CD4-positive, alpha-beta T cell (primary cell): ENCODE measurements at regions not wholly inside any gene's neighbourhood (a gene's known extent, or its start where the extent isn't known, plus 50 kb on each side); places are given as distances from the start of the nearest gene placed in this dataset.

Source experiments
- ATAC-seq: fragments of 200-7000 bp; cut with Tn5 transposase; one replicate; pipeline ENCODE4 v1.10.0; 2022; ENCODE audit warnings: mild to moderate bottlenecking; ENCODE audit not compliant: poor library complexity
- CTCF ChIA-PET: fragments of 350-600 bp; sonication (Branson Sonifier 250); formaldehyde crosslinking; loops from one replicate; lab custom pipeline; 2021; ENCODE audit warnings: antibody characterized with exemption, inconsistent platforms; lab: Charles Lee
- POLR2A ChIA-PET: fragments of 350-600 bp; sonication (Branson Sonifier 250); formaldehyde crosslinking; loops from one replicate; lab custom pipeline; 2021; ENCODE audit warnings: antibody characterized with exemption, inconsistent platforms; lab: Charles Lee
- DNase-seq, 14 experiments: peaks; one replicate each; pipeline ENCODE4 v3.0.0-alpha.2; 2013 to 2020; ENCODE audit warnings: mixed read lengths in 2 of 14
- H3K27ac ChIP-seq, 2 donors: one replicate each; pipeline versions ENCODE4 v1.5.1 to v1.7.0; 2013; ENCODE audit warnings: low read length in 2 of 2, low read depth in 1 of 2, mild to moderate bottlenecking in 1 of 2
- H3K27me3 ChIP-seq, 2 experiments: 1 replicate in 1 of 2; 2 replicates in 1 of 2; pipeline versions ENCODE4 v1.6.1 to v1.7.0; 2013; ENCODE audit warnings: low read length in 2 of 2, control low read depth in 1 of 2, mild to moderate bottlenecking in 1 of 2, moderate library complexity in 1 of 2; ENCODE audit not compliant: insufficient read depth in 2 of 2, control insufficient read depth in 1 of 2
- H3K36me3 ChIP-seq: one replicate; pipeline ENCODE4 v1.6.1; 2013; ENCODE audit warnings: low read length, control low read depth; ENCODE audit not compliant: insufficient read depth
- H3K4me1 ChIP-seq: one replicate; pipeline ENCODE4 v1.6.1; 2013; ENCODE audit warnings: low read length, control low read depth; ENCODE audit not compliant: insufficient read depth
- H3K4me3 ChIP-seq: one replicate; pipeline ENCODE4 v1.5.1; 2013; ENCODE audit warnings: mild to moderate bottlenecking, low read length, moderate library complexity
- H3K9me3 ChIP-seq, 2 experiments: 1 replicate in 1 of 2; 2 replicates in 1 of 2; pipeline versions ENCODE4 v1.6.1 to v1.7.0; 2013; ENCODE audit warnings: low read length in 2 of 2, mild to moderate bottlenecking in 2 of 2, control low read depth in 1 of 2, moderate library complexity in 1 of 2; ENCODE audit not compliant: control insufficient read depth in 1 of 2, insufficient read depth in 1 of 2
- H3K27ac Mint-ChIP-seq: one replicate; pipeline ENCODE4 v1.8.0; 2020; ENCODE audit warnings: mixed read lengths
- H3K27me3 Mint-ChIP-seq: one replicate; pipeline ENCODE4 v1.8.0; 2021; ENCODE audit warnings: mixed read lengths
- H3K36me3 Mint-ChIP-seq: one replicate; pipeline ENCODE4 v1.8.0; 2021; ENCODE audit warnings: low read depth, mixed read lengths
- H3K4me1 Mint-ChIP-seq: one replicate; pipeline ENCODE4 v1.8.0; 2021; ENCODE audit warnings: low read depth, mixed read lengths
- H3K4me3 Mint-ChIP-seq: one replicate; pipeline ENCODE4 v1.8.0; 2020; ENCODE audit warnings: mild to moderate bottlenecking, mixed read lengths
- H3K9me3 Mint-ChIP-seq: one replicate; pipeline ENCODE4 v1.8.0; 2020; ENCODE audit warnings: mixed read lengths
- intact Hi-C, 2 experiments: fragments of 100-400 bp; cut with DNase I in 1 of 2; cut with micrococcal nuclease in 1 of 2; formaldehyde crosslinking; loops; one replicate each; pipeline versions ENCODE4 v1.15.1 to v1.9.0; 2023 to 2025; cut with DNase I, micrococcal nuclease
- TF ChIP-seq, protein P1 (sequence below): fragments of 200-600 bp; IDR thresholded peaks from one replicate; pipeline ENCODE4 v1.8.0; 2022; ENCODE audit warnings: antibody characterized with exemption, mild to moderate bottlenecking

DNA sequence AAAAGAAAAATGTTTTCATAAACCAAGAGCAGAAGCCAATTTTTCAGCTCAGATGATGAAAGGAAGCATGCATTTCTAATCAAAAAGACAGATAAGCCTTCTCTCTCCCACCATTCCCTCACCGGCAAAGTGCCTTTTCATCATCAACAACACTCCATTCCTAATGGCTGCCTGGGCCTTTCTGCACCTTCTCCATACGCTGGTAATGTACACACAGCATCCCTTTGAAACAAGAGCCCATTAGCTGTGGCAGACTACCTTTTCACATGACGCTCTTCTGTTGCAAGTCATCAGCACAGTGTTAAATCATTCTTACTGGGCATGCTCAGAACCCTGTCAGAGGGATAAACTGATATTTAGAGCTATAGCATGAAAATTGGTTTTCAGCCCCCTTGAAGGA lies 408.9 kb downstream of the MEIS1 start:
- H3K4me3 ChIP-seq, result no peak overlapping the region
- Mint-ChIP-seq H3K36me3 (no peaks in the 10 kb centered on the region), H3K9me3 (peaks cover 2% of the 10 kb centered on the region), H3K4me3 (no peak overlapping the region), H3K4me1 (no peaks in the 10 kb centered on the region), H3K27me3 (no peaks in the 10 kb centered on the region), H3K27ac (no peak overlapping the region)
- ChIA-PET CTCF (no interaction called here), POLR2A (interaction anchor here (0.9 kb wide), 1 partner anchor 10 kb away, joined by 3 read pairs; no protein-coding TSS in a partner anchor)
- H3K4me1 ChIP-seq, result no peaks in the 10 kb centered on the region
- no peak overlapping the region for H3K27ac ChIP-seq
- no peaks in the 10 kb centered on the region for H3K27me3 ChIP-seq
- ATAC-seq (no peak), DNase-seq (no peak)
- H3K9me3 ChIP-seq, result peaks cover 0 to 6% of the 10 kb centered on the region in 2 experiments
- TF ChIP-seq, protein P1, sequence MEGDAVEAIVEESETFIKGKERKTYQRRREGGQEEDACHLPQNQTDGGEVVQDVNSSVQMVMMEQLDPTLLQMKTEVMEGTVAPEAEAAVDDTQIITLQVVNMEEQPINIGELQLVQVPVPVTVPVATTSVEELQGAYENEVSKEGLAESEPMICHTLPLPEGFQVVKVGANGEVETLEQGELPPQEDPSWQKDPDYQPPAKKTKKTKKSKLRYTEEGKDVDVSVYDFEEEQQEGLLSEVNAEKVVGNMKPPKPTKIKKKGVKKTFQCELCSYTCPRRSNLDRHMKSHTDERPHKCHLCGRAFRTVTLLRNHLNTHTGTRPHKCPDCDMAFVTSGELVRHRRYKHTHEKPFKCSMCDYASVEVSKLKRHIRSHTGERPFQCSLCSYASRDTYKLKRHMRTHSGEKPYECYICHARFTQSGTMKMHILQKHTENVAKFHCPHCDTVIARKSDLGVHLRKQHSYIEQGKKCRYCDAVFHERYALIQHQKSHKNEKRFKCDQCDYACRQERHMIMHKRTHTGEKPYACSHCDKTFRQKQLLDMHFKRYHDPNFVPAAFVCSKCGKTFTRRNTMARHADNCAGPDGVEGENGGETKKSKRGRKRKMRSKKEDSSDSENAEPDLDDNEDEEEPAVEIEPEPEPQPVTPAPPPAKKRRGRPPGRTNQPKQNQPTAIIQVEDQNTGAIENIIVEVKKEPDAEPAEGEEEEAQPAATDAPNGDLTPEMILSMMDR, result no peak
- no peaks in the 10 kb centered on the region for H3K36me3 ChIP-seq
- intact Hi-C loops, result no loop called here

DNA sequence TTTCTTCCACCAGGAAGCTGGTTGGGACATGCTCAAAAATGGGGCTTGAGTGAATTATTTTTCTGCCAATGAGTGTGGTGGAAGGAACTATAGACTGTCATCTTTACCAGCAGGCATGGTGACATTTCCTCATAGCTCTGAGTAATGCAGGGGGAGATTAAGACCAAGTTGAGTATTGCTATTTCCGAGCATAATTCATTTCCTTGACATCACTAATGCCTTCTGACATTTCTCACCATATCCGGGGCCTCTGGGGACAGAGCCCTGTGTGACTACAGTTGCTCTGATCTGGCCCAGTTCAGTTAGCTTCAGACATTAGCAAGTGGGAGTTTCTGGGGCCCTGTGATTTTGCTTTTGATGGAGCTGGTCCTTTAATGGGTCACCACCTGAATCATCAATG lies 410.4 kb downstream of the MEIS1 start:
- Mint-ChIP-seq H3K27ac (no peak overlapping the region), H3K27me3 (no peaks in the 10 kb centered on the region), H3K4me1 (no peaks in the 10 kb centered on the region), H3K9me3 (peaks cover 2% of the 10 kb centered on the region), H3K4me3 (no peak overlapping the region), H3K36me3 (no peaks in the 10 kb centered on the region)
- Histone ChIP-seq H3K9me3 (peaks cover 0 to 12% of the 10 kb centered on the region in 2 experiments), H3K4me1 (no peaks in the 10 kb centered on the region), H3K36me3 (no peaks in the 10 kb centered on the region), H3K27me3 (no peaks in the 10 kb centered on the region), H3K4me3 (no peak overlapping the region), H3K27ac (no peak overlapping the region)
- ATAC-seq (no peak), DNase-seq (no peak)
- ChIA-PET POLR2A (no interaction called here), CTCF (no interaction called here)
- intact Hi-C loops, result no loop called here
- TF ChIP-seq, protein P1, result no peak

DNA sequence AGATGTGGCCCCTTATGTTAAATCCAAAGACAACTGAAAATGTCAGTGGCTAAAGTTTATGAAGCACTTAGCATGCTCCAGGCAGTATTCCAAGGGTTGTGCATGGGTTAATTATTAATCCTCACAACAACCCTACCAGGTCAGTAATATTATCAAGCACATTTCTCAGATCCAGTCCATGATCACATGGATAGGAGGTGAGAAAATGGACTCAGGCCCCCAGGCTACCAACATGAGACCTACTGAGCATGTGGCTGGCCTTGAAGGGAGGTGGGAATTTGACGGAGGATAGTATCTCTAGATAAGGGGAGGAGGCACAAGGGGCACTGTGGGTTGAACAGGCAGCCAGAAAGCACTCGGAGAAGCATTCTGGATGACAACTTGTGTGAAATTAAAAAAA lies 412.0 kb downstream of the MEIS1 start:
- no peak overlapping the region for H3K4me3 Mint-ChIP-seq
- H3K27me3 ChIP-seq, result no peaks in the 10 kb centered on the region
- no peaks in the 10 kb centered on the region for H3K36me3 Mint-ChIP-seq
- TF ChIP-seq, protein P1, result no peak
- no peaks in the 10 kb centered on the region for H3K36me3 ChIP-seq
- no peak overlapping the region for H3K27ac Mint-ChIP-seq
- H3K4me3 ChIP-seq, result no peak overlapping the region
- no peak for DNase-seq
- ChIA-PET CTCF (no interaction called here), POLR2A (no interaction called here)
- intact Hi-C loops, result no loop called here
- H3K27ac ChIP-seq, result no peak overlapping the region
- H3K4me1 ChIP-seq, result no peaks in the 10 kb centered on the region
- peaks cover 0 to 16% of the 10 kb centered on the region in 2 experiments for H3K9me3 ChIP-seq
- peaks cover 2% of the 10 kb centered on the region for H3K9me3 Mint-ChIP-seq
- ATAC-seq, result no peak
- no peaks in the 10 kb centered on the region for H3K27me3 Mint-ChIP-seq
- no peaks in the 10 kb centered on the region for H3K4me1 Mint-ChIP-seq
